HG03066 (cell line): ENCODE measurements at regions not wholly inside any gene's neighbourhood (a gene's known extent, or its start where the extent isn't known, plus 50 kb on each side); places are given as distances from the start of the nearest gene placed in this dataset.

Experiments used
- ATAC-seq: cut with Tn5 transposase; IDR thresholded peaks from one replicate; pipeline ENCODE4 v1.9.1; 2021; ENCODE audit warnings: low read depth; ENCODE audit not compliant: unreplicated experiment

- no peak for ATAC-seq
These were observed 211.4 kb downstream of the TUSC7 start for GRCh38 chr3:116920826-116921610.

DNA sequence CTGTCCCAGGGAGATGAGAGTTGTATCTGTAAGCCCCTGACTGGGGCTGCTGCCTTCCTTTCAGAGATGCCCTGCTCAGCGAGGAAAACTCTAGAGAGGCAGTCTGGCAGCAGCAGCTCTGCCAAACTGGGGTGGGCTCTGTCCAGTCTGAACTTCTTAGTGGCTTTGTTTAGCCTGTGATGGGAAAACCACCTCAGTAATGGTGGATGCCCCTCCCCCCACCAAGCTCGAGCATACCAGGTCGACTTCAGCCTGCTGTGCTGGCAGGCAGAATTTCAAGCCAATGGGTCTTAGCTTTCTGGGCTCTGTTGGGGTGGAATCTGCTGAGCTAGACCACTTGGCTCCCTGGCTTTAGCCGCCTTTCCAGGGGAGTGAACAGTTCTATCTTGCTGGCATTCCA lies 218.3 kb downstream of the TUSC7 start:
- no peak for ATAC-seq

- ATAC-seq, result no peak
These were observed 220.1 kb downstream of the TUSC7 start for GRCh38 chr3:116929505-116930222.

GRCh38 chr3:116930786-116931185 lies 221.2 kb downstream of the TUSC7 start:
- ATAC-seq, result no peak

DNA sequence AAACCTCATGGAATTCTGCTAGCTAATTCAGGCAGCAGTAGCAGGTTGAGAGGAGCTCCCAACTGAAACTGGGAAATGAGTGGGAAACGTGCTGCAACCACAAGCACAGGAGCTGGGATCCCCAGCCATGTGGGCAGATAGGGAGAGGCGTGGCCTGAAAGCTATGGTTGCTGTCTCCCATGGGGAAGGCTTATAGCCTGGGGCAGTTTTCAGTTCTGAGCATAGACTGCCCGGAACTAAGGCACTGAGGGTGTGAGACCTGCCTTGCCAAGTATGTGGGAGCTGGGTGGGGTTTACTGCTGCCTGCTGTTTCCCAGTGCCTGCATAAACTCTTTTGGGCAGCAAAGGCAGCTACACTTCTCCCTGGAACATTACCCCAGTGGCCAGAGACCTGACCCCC lies 229.5 kb downstream of the TUSC7 start:
- no peak for ATAC-seq

GRCh38 chr3:116939550-116939949 lies 230.0 kb downstream of the TUSC7 start:
- no peak for ATAC-seq

- no peak for ATAC-seq
These were observed 231.1 kb downstream of the TUSC7 start for GRCh38 chr3:116940719-116941118.

DNA sequence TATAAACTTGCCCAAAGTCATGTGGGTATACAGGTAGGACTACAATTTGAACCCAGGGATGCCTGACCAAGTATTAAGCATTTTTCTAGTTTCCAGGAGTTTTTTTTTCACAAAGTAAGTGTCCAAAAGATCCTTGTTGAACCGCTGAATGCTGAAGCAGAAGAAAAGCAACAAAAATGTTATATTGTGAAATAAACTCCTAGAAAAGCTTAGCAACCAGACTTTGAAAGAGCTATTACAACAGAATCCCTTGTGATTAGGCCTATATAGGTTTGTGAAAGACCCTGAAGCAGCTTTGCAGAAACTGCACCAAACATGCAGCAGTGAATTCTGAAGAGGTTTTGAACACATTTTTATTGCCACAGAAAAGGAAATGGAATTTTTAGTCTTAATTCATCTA lies 236.8 kb downstream of the TUSC7 start:
- ATAC-seq, result no peak

- no peak for ATAC-seq
These were observed 237.6 kb downstream of the TUSC7 start for GRCh38 chr3:116947148-116947547.

DNA sequence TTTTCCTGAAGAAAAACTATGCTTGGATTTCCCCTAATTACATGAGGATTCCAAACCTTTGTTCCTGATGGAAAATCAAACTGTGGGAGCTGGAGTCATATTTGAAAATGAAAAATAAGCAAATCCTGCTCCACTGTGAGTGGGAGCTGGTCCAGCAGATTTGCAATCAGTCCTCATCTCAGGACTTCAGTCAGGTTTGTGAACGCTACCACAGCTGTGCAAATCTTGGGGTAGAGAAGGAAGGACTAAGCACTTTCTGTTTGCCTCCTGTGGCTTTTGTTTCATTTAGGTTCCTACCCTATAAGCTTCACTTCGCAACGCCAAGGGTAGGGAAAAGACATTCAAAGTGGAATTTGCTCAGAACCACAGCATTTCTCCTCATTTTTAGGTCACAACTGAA lies 238.2 kb downstream of the TUSC7 start:
- no peak for ATAC-seq

- ATAC-seq, result no peak
These were observed 240.9 kb downstream of the TUSC7 start for GRCh38 chr3:116950301-116951055.

DNA sequence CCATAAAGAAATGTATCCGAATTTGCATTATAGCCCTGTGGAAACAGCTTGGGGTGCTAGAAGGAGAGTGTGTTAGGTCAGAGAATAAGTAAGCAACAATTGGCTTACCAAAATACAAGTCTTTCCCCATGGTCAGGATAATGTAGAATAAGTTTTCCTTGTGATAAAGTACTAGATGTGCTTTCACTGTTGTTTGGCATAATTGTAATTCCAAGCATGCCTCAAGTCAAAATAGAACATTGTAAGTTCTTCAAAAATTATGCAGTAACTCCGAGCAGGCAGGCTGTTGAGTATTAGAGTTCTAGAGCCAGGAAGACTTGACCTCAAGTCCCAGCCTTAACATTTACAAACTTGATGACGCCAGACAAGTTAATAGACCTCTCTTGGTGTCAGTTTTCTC lies 242.0 kb downstream of the TUSC7 start:
- ATAC-seq, result no peak

GRCh38 chr3:116958291-116958690 lies 248.7 kb downstream of the TUSC7 start:
- ATAC-seq, result no peak

GRCh38 chr3:116961106-116961505 lies 251.5 kb downstream of the TUSC7 start:
- ATAC-seq, result no peak

DNA sequence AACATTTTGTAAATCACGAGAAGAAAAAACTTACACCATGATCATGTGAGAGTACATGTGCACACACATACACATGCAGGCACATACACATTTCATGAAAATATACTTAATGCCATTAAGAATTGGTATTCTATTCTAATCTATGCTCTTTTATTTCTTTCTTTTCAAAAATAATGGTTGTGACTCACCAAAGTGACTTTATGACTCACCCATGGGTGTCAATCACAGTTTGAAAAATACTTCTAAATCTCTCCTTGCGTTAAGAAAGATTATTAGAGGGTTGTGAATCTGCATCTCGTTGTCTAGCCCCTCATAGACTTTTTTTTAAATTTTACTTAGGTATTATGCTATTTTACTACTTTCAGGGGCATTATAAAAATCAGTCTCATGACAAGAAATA lies 254.2 kb downstream of the TUSC7 start:
- no peak for ATAC-seq

GRCh38 chr3:116966649-116967048 lies 257.1 kb downstream of the TUSC7 start:
- no peak for ATAC-seq

GRCh38 chr3:116969135-116969534 lies 259.6 kb downstream of the TUSC7 start:
- ATAC-seq, result no peak

DNA sequence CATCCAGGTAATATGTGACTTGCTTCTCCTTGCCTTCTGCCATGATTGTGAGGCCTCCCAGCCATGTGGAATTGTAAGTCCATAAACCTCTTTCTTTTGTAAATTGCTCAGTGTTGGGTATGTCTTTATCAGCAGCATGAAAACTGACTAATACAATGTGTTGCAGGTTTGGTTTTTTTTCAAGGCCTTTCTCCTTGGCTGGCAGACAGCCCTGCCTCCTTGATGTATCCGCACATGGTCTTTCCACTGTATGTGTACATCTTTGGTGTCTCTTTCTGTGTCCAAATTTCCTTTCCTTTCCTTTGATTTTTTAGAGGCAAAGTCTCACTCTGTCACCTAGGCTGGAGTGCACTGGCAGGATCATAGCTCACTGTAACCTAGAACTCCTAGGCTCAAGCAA lies 260.1 kb downstream of the TUSC7 start:
- no peak for ATAC-seq

DNA sequence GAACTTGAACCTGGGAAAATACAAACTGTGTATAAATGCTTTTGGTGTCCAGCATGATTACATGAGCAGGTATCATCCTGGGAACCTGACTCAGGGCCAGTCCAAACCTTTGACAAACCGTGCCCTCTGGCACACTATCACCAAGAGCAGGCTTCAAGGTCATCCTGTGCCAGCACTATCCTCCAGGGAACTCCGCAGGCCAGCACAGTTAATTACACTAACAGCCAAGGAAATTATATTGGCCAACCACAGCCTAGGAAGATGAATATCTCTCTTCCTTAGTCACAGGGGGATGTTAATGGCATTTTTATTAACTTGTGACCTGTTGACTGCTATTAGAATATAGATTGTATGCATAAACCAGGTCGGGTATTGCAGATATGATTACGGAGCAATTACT lies 262.0 kb downstream of the TUSC7 start:
- ATAC-seq, result no peak

- ATAC-seq, result no peak
These were observed 265.1 kb downstream of the TUSC7 start for GRCh38 chr3:116974702-116975101.

DNA sequence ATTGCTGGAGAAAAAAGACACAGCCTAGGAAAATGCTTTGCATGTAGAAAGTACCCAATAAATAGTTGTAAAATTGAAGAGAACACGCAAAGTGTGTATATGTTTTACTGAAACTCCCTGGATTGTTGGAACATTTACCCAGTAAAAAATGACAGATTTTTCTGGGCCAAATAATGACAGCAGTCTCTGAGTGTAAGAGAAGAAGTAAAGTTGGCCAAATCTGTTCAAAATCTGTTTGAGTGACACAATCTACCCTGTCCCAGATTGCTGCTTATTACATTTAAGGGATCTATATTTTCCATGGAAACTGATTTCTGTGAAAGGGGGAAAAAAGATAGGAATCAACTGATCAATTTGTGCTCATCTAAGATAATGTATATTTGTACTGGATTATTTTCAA lies 267.9 kb downstream of the TUSC7 start:
- no peak for ATAC-seq
